ENCODE measurements at regions not wholly inside any gene's neighbourhood (a gene's known extent, or its start where the extent isn't known, plus 50 kb on each side); places are given as distances from the start of the nearest gene placed in this dataset.

DNA sequence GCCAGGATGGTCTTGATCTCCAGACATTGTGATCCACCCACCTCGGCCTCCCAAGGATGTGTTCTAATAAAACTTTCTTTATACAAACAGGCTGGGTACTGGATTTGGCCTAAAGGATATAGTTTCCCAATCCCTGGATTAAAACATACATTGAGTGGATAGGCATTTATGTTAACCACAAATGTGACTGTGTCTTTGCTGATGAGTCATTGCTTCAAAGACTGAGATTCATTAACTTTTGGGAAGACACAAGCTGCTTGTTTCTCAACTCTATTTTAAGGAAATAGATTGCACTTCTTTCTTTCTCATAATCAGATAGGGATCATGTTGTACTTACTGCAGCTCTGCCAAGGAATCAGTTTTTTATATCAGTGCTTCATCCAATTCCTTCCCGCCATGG lies 131.3 kb upstream of the AGA start:
- Histone ChIP-seq H3K4me3 (replicated peaks; ENCODE audit: low read depth, low read length) (no peak overlapping the region), H3K27me3 (replicated peaks; ENCODE audit: control insufficient read depth, insufficient read depth, low read length) (no peaks in the 10 kb centered on the region), H3K36me3 (ENCODE audit: control insufficient read depth, insufficient read depth, low read length) (no peaks in the 10 kb centered on the region)
- no peak for DNase-seq (ENCODE audit: extremely low read depth, insufficient read length)
- TF ChIP-seq, protein P1, sequence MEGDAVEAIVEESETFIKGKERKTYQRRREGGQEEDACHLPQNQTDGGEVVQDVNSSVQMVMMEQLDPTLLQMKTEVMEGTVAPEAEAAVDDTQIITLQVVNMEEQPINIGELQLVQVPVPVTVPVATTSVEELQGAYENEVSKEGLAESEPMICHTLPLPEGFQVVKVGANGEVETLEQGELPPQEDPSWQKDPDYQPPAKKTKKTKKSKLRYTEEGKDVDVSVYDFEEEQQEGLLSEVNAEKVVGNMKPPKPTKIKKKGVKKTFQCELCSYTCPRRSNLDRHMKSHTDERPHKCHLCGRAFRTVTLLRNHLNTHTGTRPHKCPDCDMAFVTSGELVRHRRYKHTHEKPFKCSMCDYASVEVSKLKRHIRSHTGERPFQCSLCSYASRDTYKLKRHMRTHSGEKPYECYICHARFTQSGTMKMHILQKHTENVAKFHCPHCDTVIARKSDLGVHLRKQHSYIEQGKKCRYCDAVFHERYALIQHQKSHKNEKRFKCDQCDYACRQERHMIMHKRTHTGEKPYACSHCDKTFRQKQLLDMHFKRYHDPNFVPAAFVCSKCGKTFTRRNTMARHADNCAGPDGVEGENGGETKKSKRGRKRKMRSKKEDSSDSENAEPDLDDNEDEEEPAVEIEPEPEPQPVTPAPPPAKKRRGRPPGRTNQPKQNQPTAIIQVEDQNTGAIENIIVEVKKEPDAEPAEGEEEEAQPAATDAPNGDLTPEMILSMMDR (IDR thresholded peaks at IDR 0.05; ENCODE audit: insufficient read depth, low read length, poor library complexity, severe bottlenecking) = no peak

DNA sequence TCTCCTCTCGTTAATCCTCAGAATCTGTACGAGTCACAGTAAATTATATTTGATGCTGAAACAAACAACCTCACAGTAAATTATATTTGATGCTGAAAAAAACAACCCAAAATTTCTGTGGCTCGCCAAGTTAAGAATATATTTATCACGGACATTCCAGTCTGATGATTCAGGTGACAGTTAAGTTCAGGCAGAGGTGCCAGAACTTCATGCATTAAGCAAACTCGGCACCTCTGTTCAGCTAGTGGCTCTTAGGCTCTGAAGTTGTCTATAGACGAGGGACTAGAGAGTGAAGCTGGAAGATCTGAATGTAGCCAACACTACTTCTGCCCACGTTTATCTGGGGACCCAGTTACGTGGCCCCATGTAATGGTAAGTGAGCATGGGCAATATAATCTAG lies 132.2 kb upstream of the AGA start:
- no peak for DNase-seq (ENCODE audit: extremely low read depth, insufficient read length)
- H3K27me3 ChIP-seq (replicated peaks; ENCODE audit: control insufficient read depth, insufficient read depth, low read length) = no peaks in the 10 kb centered on the region
- TF ChIP-seq, protein P1 (IDR thresholded peaks at IDR 0.05; ENCODE audit: insufficient read depth, low read length, poor library complexity, severe bottlenecking) = no peak
- H3K36me3 ChIP-seq (ENCODE audit: control insufficient read depth, insufficient read depth, low read length) = no peaks in the 10 kb centered on the region
- H3K4me3 ChIP-seq (replicated peaks; ENCODE audit: low read depth, low read length) = no peak overlapping the region

DNA sequence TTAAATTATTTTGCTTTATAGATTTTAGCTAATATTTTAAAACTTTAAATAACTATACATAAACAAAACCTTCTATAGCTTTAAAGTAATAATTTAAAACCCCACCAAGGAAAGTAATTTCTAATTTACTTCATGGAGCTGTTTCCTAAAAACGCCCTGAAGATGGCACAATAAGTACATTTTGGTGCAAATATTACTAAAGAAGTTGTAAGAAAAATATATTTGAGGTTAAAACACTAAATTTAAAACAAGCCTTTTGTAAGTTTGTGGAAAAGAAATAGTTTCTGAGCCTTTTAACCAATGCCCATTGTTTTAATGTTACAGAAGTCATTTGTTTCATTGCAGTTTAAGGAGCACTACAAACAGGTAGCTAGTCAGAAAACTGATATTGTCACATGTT lies 137.4 kb upstream of the AGA start:
- H3K4me3 ChIP-seq (replicated peaks; ENCODE audit: low read depth, low read length) = no peak overlapping the region
- H3K27me3 ChIP-seq (replicated peaks; ENCODE audit: control insufficient read depth, insufficient read depth, low read length) = no peaks in the 10 kb centered on the region
- H3K36me3 ChIP-seq (ENCODE audit: control insufficient read depth, insufficient read depth, low read length) = no peaks in the 10 kb centered on the region
- DNase-seq (ENCODE audit: extremely low read depth, insufficient read length) = no peak
- TF ChIP-seq, protein P1 (IDR thresholded peaks at IDR 0.05; ENCODE audit: insufficient read depth, low read length, poor library complexity, severe bottlenecking) = no peak

DNA sequence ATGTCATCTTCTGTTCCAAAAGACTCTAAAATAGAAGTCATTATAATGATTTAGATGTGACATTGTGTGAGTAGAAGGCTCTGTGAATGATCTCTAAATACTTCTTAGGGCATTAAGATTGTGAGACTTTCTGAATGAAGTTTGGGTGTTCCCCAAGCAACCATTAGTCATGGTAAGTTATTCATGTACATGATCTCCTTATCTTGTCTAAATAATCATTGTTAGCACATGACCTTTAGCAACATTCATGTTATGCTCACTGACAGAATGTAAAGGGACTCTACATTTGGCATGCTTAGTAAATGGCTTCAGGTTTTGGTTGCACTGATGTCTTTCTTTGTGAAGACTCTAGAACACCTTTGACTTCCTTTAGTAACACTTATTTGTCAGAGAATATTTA lies 140.8 kb upstream of the AGA start:
- DNase-seq (ENCODE audit: extremely low read depth, insufficient read length) = no peak
- Histone ChIP-seq H3K36me3 (ENCODE audit: control insufficient read depth, insufficient read depth, low read length) (no peaks in the 10 kb centered on the region), H3K27me3 (replicated peaks; ENCODE audit: control insufficient read depth, insufficient read depth, low read length) (no peaks in the 10 kb centered on the region), H3K4me3 (replicated peaks; ENCODE audit: low read depth, low read length) (no peak overlapping the region)
- TF ChIP-seq, protein P1 (IDR thresholded peaks at IDR 0.05; ENCODE audit: insufficient read depth, low read length, poor library complexity, severe bottlenecking) = no peak

DNA sequence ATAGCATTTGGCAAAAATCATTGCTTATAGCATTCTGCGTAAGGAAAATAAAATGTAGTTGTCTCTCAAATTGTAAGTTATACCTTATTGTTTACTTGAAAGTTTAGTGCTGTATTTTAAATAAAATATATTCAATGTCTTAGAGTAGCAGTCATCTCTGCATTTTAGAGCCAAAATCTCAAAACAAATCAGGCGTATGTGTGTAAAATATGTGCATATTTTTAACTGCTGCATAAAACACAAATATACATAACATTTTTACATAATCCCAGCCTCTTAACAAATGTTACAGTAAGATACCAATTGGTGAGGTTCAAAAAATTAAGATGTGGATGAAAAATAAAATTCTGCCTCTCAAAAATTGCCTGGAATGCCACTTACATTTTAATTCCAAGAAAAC lies 145.8 kb upstream of the AGA start:
- Histone ChIP-seq H3K27me3 (replicated peaks; ENCODE audit: control insufficient read depth, insufficient read depth, low read length) (no peaks in the 10 kb centered on the region), H3K36me3 (ENCODE audit: control insufficient read depth, insufficient read depth, low read length) (no peaks in the 10 kb centered on the region), H3K4me3 (replicated peaks; ENCODE audit: low read depth, low read length) (no peak overlapping the region)
- TF ChIP-seq, protein P1 (IDR thresholded peaks at IDR 0.05; ENCODE audit: insufficient read depth, low read length, poor library complexity, severe bottlenecking) = no peak
- DNase-seq (ENCODE audit: extremely low read depth, insufficient read length) = no peak

DNA sequence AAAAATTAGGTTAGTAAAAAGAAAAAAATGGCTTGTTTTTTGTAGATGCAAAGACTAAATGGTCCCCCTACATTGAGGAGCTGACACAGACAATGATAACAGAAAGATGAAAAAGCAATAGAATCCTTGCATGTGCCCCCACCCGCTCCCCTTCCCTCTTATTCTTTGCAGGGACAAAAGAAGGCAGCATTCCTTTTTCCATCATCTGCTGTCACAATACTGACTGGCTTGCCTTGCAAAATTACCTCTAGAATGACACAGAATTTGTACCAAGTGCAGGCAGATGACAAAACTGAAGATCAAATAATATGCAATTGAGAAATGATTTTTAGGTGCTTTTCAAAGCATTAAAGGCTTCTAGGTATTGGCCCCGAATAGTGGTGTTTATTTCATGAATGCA lies 153.1 kb upstream of the AGA start:
- TF ChIP-seq, protein P1 (IDR thresholded peaks at IDR 0.05; ENCODE audit: insufficient read depth, low read length, poor library complexity, severe bottlenecking) = no peak
- H3K36me3 ChIP-seq (ENCODE audit: control insufficient read depth, insufficient read depth, low read length) = no peaks in the 10 kb centered on the region
- no peaks in the 10 kb centered on the region for H3K27me3 ChIP-seq (replicated peaks; ENCODE audit: control insufficient read depth, insufficient read depth, low read length)
- DNase-seq (ENCODE audit: extremely low read depth, insufficient read length) = no peak
- no peak overlapping the region for H3K4me3 ChIP-seq (replicated peaks; ENCODE audit: low read depth, low read length)
